Fibroblast of peridontal ligament (primary cell): ENCODE measurements at regions not wholly inside any gene's neighbourhood (a gene's known extent, or its start where the extent isn't known, plus 50 kb on each side); places are given as distances from the start of the nearest gene placed in this dataset.

ENCODE experiments used
- DNase-seq: peaks from one replicate; pipeline ENCODE4 v3.0.0-alpha.2; 2010; ENCODE audit errors: extremely low read depth

DNA sequence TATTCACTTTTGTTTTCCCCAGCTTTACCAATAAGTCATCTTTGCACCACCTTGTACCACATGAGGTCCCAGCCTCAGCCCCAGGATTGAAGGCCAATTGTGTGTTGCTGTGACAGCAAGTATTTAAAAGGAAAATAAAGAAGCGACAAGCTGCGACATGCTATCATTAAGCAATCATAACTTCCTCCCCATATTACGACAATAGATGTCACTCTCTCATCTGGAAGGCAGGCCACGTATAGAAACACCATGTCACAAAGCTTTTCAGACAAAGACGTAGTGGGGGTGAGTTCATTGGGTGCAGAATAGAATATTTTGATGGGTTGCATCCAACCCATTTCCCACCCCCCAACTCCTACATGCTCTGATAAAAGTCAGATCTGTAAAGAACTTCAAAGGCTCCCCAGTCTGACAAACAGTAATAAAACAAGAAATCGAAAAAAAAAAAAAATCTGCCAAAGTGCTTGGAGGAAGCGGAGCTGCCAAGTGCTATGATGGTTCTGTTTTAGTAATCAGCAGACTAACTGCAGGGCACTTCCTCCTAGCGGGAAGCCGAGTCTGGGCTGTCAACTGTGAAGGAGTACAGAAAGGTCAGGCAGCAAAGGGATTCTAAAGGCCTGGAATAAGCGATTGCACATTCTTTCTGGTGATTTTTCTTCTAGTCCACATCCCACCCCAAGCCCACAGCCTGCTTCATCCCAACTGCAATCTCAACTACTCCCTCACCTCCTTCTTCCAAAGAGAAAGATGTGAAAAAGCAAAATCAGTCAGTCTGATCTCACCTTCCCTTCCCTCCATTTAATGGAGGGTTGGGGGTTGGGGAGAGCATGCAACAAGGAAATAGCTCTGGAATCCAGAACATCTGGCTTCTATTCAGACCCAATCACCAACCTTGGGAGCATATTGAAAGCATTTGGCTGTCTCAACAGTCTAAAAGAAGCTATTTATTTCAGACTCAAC, 131.4 kb upstream of the UBASH3B start:
- peak; percentile 61 for DNase-seq

- no peak for DNase-seq
Measured at GRCh38 chr11:122521626-122522025, 133.9 kb upstream of the UBASH3B start.

GRCh38 chr11:122517403-122518379, 137.8 kb upstream of the UBASH3B start:
- peak; percentile 19 for DNase-seq

DNA sequence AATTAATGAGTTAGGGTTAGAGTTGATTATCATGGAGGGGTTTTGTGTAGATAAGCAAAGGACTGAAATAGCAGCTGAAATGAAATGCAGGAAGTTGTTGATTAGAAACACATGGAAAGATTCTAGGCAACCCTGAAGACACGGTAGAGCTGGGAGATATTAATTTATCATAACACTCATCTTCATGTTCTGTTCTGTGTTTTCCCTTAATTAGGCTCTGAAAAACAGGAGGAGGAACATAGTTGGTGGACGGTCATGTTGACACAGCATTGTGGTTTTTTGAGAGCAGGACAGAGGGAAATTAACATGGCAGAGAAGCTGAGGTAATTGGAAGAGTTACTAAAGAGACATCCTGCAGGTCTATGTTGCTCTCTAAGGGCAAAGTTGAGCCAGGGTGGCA, 138.8 kb upstream of the UBASH3B start:
- no peak for DNase-seq

- no peak for DNase-seq
Measured at GRCh38 chr11:122513997-122514396, 141.5 kb upstream of the UBASH3B start.

- DNase-seq: no peak
Measured at GRCh38 chr11:122513328-122513727, 142.2 kb upstream of the UBASH3B start.

- DNase-seq: no peak
Measured at GRCh38 chr11:122512688-122513087, 142.8 kb upstream of the UBASH3B start.

- no peak for DNase-seq
Measured at GRCh38 chr11:122509899-122510298, 145.6 kb upstream of the UBASH3B start.

- DNase-seq: no peak
Measured at GRCh38 chr11:122509091-122509490, 146.4 kb upstream of the UBASH3B start.

DNA sequence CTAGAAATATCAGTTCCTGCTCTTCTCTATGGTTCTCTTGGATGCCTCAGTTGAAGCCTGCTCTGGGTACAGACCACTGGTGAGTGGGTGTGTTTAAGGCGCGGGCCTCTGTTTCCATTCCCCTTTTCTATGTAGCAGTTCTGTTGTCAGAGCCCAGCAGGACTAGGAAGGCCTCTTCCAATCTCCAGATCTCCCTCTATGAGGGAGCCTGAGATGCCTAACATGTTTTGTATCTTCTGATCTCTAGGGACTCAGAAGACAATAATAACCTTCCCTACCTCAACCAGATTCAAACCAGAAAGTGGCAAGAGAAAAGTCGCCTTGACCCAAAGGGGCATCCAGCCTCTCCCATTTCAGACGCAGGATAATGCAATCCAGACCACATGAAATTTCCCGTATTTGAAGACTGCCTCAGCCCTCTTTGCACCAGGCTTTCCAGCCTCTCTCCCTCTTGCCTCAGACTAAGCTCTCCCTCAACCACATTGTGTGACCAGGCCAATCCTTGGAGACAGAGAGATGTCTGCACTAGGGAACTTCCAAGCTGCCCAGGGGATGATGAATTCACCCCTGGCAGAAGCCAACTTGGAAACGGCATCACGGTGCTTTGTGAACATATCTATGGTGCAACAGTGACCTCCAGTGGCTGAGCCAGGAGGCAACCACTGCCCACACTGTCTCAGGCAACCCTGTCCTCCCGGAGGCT, 150.1 kb upstream of the UBASH3B start:
- DNase-seq: peak; percentile 99

- DNase-seq: peak; percentile 73
Measured at GRCh38 chr11:122494221-122494620, 161.3 kb upstream of the UBASH3B start.

GRCh38 chr11:122491509-122491908, 164.0 kb upstream of the UBASH3B start:
- DNase-seq: peak; percentile 47

- no peak for DNase-seq
Measured at GRCh38 chr11:122488892-122489706, 166.4 kb upstream of the UBASH3B start.

DNA sequence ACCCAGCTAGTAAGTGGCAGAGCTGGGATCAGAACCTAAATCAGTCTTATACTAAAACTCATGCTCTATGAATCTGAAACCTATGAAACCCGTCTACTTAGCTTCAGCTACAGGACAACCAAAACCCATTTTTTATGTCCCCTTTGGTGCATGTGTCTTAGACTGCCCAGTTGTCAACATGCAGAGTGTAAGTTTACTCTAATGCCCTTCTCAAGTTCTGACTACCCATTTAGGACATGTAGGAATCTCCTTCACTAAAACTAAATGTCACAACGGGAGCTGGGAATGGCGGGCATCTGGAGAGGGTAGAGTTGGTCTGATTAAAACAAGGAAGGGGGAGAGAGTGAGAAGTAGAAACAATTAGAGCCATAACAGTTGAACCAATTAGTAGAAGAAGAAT, 167.9 kb upstream of the UBASH3B start:
- DNase-seq: no peak

- no peak for DNase-seq
Measured at GRCh38 chr11:122486793-122487495, 168.6 kb upstream of the UBASH3B start.

- peak; percentile 14 for DNase-seq
Measured at GRCh38 chr11:122478986-122479385, 176.5 kb upstream of the UBASH3B start.

- no peak for DNase-seq
Measured at GRCh38 chr11:122468965-122469364, 186.6 kb upstream of the UBASH3B start.

- DNase-seq: no peak
Measured at GRCh38 chr11:122463530-122463929, 192.0 kb upstream of the UBASH3B start.

- no peak for DNase-seq
Measured at GRCh38 chr11:122459064-122459463, 196.5 kb upstream of the UBASH3B start.

DNA sequence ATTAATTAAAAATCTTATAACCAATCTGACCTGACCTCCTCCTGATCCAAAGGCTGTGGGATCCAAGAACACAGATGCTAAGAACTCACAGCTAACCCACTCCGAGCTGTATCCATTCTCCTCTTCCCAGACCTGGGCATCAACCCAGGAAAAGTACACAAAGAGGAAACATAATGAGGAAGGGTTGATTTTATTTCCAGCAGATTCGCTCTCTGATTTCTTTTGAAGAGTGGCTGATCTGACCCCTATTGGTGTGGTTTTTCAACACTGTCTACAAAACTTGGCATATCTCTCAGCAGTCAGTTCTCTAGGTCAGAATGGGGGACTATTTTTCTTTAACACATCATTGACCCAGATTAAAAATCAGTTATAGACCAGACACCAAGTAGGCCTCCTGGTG, 201.9 kb upstream of the UBASH3B start:
- no peak for DNase-seq
